GM23248 (cell line): ENCODE measurements at regions not wholly inside any gene's neighbourhood (a gene's known extent, or its start where the extent isn't known, plus 50 kb on each side); places are given as distances from the start of the nearest gene placed in this dataset.

Source experiments
- EZH2 ChIP-seq: fragments of 200-600 bp; sonication (generic); IDR thresholded peaks from 2 replicates; pipeline ENCODE4 v1.6.1; 2018; ENCODE audit warnings: antibody characterized with exemption, mild to moderate bottlenecking; ENCODE audit not compliant: insufficient read depth, poor library complexity, severe bottlenecking
- EZH2phosphoT487 ChIP-seq: fragments of 200-600 bp; sonication (generic); IDR thresholded peaks from 2 replicates; pipeline ENCODE4 v1.6.1; 2018; ENCODE audit warnings: antibody characterized with exemption, moderate library complexity, mild to moderate bottlenecking, low read depth; ENCODE audit not compliant: insufficient read depth

DNA sequence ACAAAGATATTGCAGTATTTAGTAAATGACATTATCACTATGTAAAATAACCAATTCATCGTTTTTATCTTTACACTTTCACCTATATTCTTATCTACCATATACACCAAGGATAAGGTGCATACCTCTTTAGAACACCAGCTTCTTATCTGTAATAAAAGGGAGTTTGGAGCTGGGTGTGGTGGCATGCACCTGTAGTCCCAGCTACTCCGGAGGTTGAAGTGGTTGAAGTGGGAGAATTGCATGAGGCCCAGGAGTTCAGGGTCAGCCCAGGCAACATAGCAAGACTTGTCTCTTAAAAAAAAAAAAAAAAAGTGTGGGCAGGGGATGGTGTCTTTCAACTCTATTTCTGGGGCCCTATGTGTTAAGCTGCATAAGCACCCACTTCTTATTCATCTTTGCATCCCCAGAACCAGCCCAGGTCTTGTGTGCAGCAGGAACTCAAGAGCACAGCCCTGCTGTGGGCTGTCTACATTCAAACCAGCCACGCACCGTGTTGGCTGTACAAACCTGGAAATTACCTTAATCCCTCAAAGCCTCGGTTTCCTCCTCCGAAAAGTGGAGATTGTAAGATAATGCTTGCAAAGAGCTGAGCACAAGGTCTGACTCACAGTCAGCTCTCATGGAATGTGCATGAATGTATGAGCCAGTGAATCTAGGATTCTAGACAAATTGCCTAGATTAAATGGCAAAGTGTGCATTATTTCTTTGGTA is 256.6 kb upstream of the FOXN3 start:
- TF ChIP-seq EZH2phosphoT487 (no peak), EZH2 (no peak)
